ENCODE measurements at regions not wholly inside any gene's neighbourhood (a gene's known extent, or its start where the extent isn't known, plus 50 kb on each side); places are given as distances from the start of the nearest gene placed in this dataset.
"Not testable (repeated sequence)": the region's sequence is repeated elsewhere in the genome, so short reads cannot be mapped to it uniquely, and the experiment has no call there.

DNA sequence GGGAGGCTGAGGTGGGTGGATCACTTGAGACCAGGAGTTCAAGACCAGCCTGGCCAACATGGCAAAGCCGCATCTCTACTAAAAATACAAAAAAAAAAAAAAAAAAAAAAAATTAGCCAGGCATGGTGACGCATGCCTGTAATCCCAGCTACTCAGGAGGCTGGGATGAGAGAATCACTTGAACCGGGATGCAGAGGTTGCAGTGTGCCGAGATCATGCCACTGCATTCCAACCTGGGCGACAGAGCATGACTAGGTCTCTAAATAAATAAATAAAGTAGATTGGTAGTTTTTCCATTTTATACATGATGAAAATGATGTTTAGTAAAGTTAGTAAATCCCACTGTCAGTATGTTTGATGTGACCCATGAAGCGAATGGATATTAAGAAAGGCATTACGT lies 531.0 kb upstream of the SPRY2 start:
- TF ChIP-seq POLR2A, POLR2AphosphoS5 (IDR thresholded peaks at IDR 0.05): not testable (repeated sequence)
- TF ChIP-seq, protein P1, sequence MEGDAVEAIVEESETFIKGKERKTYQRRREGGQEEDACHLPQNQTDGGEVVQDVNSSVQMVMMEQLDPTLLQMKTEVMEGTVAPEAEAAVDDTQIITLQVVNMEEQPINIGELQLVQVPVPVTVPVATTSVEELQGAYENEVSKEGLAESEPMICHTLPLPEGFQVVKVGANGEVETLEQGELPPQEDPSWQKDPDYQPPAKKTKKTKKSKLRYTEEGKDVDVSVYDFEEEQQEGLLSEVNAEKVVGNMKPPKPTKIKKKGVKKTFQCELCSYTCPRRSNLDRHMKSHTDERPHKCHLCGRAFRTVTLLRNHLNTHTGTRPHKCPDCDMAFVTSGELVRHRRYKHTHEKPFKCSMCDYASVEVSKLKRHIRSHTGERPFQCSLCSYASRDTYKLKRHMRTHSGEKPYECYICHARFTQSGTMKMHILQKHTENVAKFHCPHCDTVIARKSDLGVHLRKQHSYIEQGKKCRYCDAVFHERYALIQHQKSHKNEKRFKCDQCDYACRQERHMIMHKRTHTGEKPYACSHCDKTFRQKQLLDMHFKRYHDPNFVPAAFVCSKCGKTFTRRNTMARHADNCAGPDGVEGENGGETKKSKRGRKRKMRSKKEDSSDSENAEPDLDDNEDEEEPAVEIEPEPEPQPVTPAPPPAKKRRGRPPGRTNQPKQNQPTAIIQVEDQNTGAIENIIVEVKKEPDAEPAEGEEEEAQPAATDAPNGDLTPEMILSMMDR (IDR thresholded peaks at IDR 0.05), result not testable (repeated sequence)
